CD4-positive, alpha-beta T cell (primary cell): ENCODE measurements at regions not wholly inside any gene's neighbourhood (a gene's known extent, or its start where the extent isn't known, plus 50 kb on each side); places are given as distances from the start of the nearest gene placed in this dataset.

Experiments
- ATAC-seq: fragments of 200-7000 bp; cut with Tn5 transposase; one replicate; pipeline ENCODE4 v1.10.0; 2022; ENCODE audit warnings: mild to moderate bottlenecking; ENCODE audit not compliant: poor library complexity
- CTCF ChIA-PET: fragments of 350-600 bp; sonication (Branson Sonifier 250); formaldehyde crosslinking; loops from one replicate; lab custom pipeline; 2021; ENCODE audit warnings: antibody characterized with exemption, inconsistent platforms; lab: Charles Lee
- POLR2A ChIA-PET: fragments of 350-600 bp; sonication (Branson Sonifier 250); formaldehyde crosslinking; loops from one replicate; lab custom pipeline; 2021; ENCODE audit warnings: antibody characterized with exemption, inconsistent platforms; lab: Charles Lee
- DNase-seq, 14 experiments: peaks; one replicate each; pipeline ENCODE4 v3.0.0-alpha.2; 2013 to 2020; ENCODE audit warnings: mixed read lengths in 2 of 14
- H3K27ac ChIP-seq, 2 donors: one replicate each; pipeline versions ENCODE4 v1.5.1 to v1.7.0; 2013; ENCODE audit warnings: low read length in 2 of 2, low read depth in 1 of 2, mild to moderate bottlenecking in 1 of 2
- H3K27me3 ChIP-seq, 2 experiments: 1 replicate in 1 of 2; 2 replicates in 1 of 2; pipeline versions ENCODE4 v1.6.1 to v1.7.0; 2013; ENCODE audit warnings: low read length in 2 of 2, control low read depth in 1 of 2, mild to moderate bottlenecking in 1 of 2, moderate library complexity in 1 of 2; ENCODE audit not compliant: insufficient read depth in 2 of 2, control insufficient read depth in 1 of 2
- H3K36me3 ChIP-seq: one replicate; pipeline ENCODE4 v1.6.1; 2013; ENCODE audit warnings: low read length, control low read depth; ENCODE audit not compliant: insufficient read depth
- H3K4me1 ChIP-seq: one replicate; pipeline ENCODE4 v1.6.1; 2013; ENCODE audit warnings: low read length, control low read depth; ENCODE audit not compliant: insufficient read depth
- H3K4me3 ChIP-seq: one replicate; pipeline ENCODE4 v1.5.1; 2013; ENCODE audit warnings: mild to moderate bottlenecking, low read length, moderate library complexity
- H3K9me3 ChIP-seq, 2 experiments: 1 replicate in 1 of 2; 2 replicates in 1 of 2; pipeline versions ENCODE4 v1.6.1 to v1.7.0; 2013; ENCODE audit warnings: low read length in 2 of 2, mild to moderate bottlenecking in 2 of 2, control low read depth in 1 of 2, moderate library complexity in 1 of 2; ENCODE audit not compliant: control insufficient read depth in 1 of 2, insufficient read depth in 1 of 2
- H3K27ac Mint-ChIP-seq: one replicate; pipeline ENCODE4 v1.8.0; 2020; ENCODE audit warnings: mixed read lengths
- H3K27me3 Mint-ChIP-seq: one replicate; pipeline ENCODE4 v1.8.0; 2021; ENCODE audit warnings: mixed read lengths
- H3K36me3 Mint-ChIP-seq: one replicate; pipeline ENCODE4 v1.8.0; 2021; ENCODE audit warnings: low read depth, mixed read lengths
- H3K4me1 Mint-ChIP-seq: one replicate; pipeline ENCODE4 v1.8.0; 2021; ENCODE audit warnings: low read depth, mixed read lengths
- H3K4me3 Mint-ChIP-seq: one replicate; pipeline ENCODE4 v1.8.0; 2020; ENCODE audit warnings: mild to moderate bottlenecking, mixed read lengths
- H3K9me3 Mint-ChIP-seq: one replicate; pipeline ENCODE4 v1.8.0; 2020; ENCODE audit warnings: mixed read lengths
- CTCF ChIP-seq: fragments of 200-600 bp; IDR thresholded peaks from one replicate; pipeline ENCODE4 v1.8.0; 2022; ENCODE audit warnings: antibody characterized with exemption, mild to moderate bottlenecking
- intact Hi-C, 2 experiments: fragments of 100-400 bp; cut with DNase I in 1 of 2; cut with micrococcal nuclease in 1 of 2; formaldehyde crosslinking; loops; one replicate each; pipeline versions ENCODE4 v1.15.1 to v1.9.0; 2023 to 2025; cut with DNase I, micrococcal nuclease

GRCh38 chr3:175965036-175965435 lies 1105.9 kb downstream of the NAALADL2 start:
- Histone ChIP-seq H3K4me1 (no peaks in the 10 kb centered on the region), H3K4me3 (no peak overlapping the region), H3K36me3 (no peaks in the 10 kb centered on the region), H3K9me3 (peaks cover 0 to 9% of the 10 kb centered on the region in 2 experiments), H3K27me3 (no peaks in the 10 kb centered on the region), H3K27ac (no peak overlapping the region)
- DNase-seq (no peak), ATAC-seq (no peak)
- POLR2A ChIA-PET: no interaction called here
- intact Hi-C loops: no loop called here
- H3K27me3 Mint-ChIP-seq: no peaks in the 10 kb centered on the region
- no peaks in the 10 kb centered on the region for H3K4me1 Mint-ChIP-seq
- TF ChIP-seq CTCF: no peak
- no peak overlapping the region for H3K27ac Mint-ChIP-seq
- H3K36me3 Mint-ChIP-seq: no peaks in the 10 kb centered on the region
- no peak overlapping the region for H3K4me3 Mint-ChIP-seq
- peaks cover 17% of the 10 kb centered on the region for H3K9me3 Mint-ChIP-seq
- CTCF ChIA-PET: no interaction called here

GRCh38 chr3:175957427-175957826 lies 1098.3 kb downstream of the NAALADL2 start:
- no peak for DNase-seq
- peaks cover 10% of the 10 kb centered on the region for H3K9me3 Mint-ChIP-seq
- CTCF ChIA-PET: no interaction called here
- H3K27me3 ChIP-seq: no peaks in the 10 kb centered on the region
- H3K4me3 ChIP-seq: no peak overlapping the region
- no peak overlapping the region for H3K27ac ChIP-seq
- H3K9me3 ChIP-seq: no peaks in the 10 kb centered on the region
- no peak for ATAC-seq
- no peaks in the 10 kb centered on the region for H3K4me1 Mint-ChIP-seq
- intact Hi-C loops: no loop called here
- no peak overlapping the region for H3K4me3 Mint-ChIP-seq
- POLR2A ChIA-PET: no interaction called here
- H3K27me3 Mint-ChIP-seq: no peaks in the 10 kb centered on the region
- no peaks in the 10 kb centered on the region for H3K36me3 ChIP-seq
- no peak overlapping the region for H3K27ac Mint-ChIP-seq
- TF ChIP-seq CTCF: no peak
- no peaks in the 10 kb centered on the region for H3K4me1 ChIP-seq
- H3K36me3 Mint-ChIP-seq: no peaks in the 10 kb centered on the region

GRCh38 chr3:175956964-175957363 lies 1097.8 kb downstream of the NAALADL2 start:
- peaks cover 10% of the 10 kb centered on the region for H3K9me3 Mint-ChIP-seq
- no peak for DNase-seq
- H3K27me3 Mint-ChIP-seq: no peaks in the 10 kb centered on the region
- no peak overlapping the region for H3K27ac Mint-ChIP-seq
- Histone ChIP-seq H3K36me3 (no peaks in the 10 kb centered on the region), H3K4me1 (no peaks in the 10 kb centered on the region), H3K27me3 (no peaks in the 10 kb centered on the region), H3K4me3 (no peak overlapping the region), H3K27ac (no peak overlapping the region), H3K9me3 (no peaks in the 10 kb centered on the region)
- ATAC-seq: no peak
- H3K4me3 Mint-ChIP-seq: no peak overlapping the region
- H3K36me3 Mint-ChIP-seq: no peaks in the 10 kb centered on the region
- intact Hi-C loops: no loop called here
- ChIA-PET CTCF (no interaction called here), POLR2A (no interaction called here)
- TF ChIP-seq CTCF: no peak
- H3K4me1 Mint-ChIP-seq: no peaks in the 10 kb centered on the region
